Astrocyte of the spinal cord (primary cell): ENCODE measurements at regions not wholly inside any gene's neighbourhood (a gene's known extent, or its start where the extent isn't known, plus 50 kb on each side); places are given as distances from the start of the nearest gene placed in this dataset.

Source experiments
- DNase-seq: peaks from one replicate; pipeline ENCODE4 v3.0.0; 2011; ENCODE audit warnings: low read depth, low spot score
- H3K4me3 ChIP-seq: 2 replicates; pipeline ENCODE4 v1.5.1; 2011; ENCODE audit warnings: low read depth, mild to moderate bottlenecking, low read length, moderate library complexity
- CTCF ChIP-seq: IDR thresholded peaks from 2 replicates; pipeline ENCODE4 v1.5.1; 2012; ENCODE audit warnings: low read depth, mild to moderate bottlenecking, low read length, inconsistent platforms
- in situ Hi-C: cut with HindIII; loops from 2 replicates; pipeline ENCODE4 v1.10.0; 2017; ENCODE audit warnings: low sequenced_read_pairs

- in situ Hi-C loops: no loop called here
- TF ChIP-seq CTCF: no peak
These were observed 117.0 kb upstream of the GALNT2 start for GRCh38 chr1:229950020-229950419.

DNA sequence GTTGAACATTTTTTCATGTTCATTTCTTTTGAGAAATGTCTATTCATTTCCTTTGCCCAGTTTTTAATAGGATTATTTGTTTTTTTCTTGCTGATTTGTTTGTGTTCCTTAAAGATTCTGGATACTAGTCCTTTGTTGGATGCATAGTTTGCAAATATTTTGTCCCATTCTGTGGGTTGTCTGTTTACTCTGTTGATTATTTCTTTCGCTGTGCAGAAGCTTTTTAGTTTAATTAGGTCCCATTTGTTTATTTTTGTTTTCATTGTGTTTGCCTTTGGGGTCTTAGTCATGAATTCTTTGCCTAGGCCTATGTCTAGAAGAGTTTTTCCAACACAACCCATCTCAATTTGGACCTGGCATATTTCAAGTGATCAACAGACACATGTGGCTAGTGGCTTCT, 116.1 kb upstream of the GALNT2 start:
- TF ChIP-seq CTCF: no peak
- no peak for DNase-seq
- in situ Hi-C loops: no loop called here

More at GRCh38 chr1:229950020-229950419, 117.0 kb upstream of the GALNT2 start:
- no peak for DNase-seq
- no peak overlapping the region for H3K4me3 ChIP-seq

GRCh38 chr1:229951856-229952534, 115.0 kb upstream of the GALNT2 start:
- in situ Hi-C loops: no loop called here
- DNase-seq: no peak
- TF ChIP-seq CTCF: no peak
- H3K4me3 ChIP-seq: no peak overlapping the region

More for the DNA sequence above, 116.1 kb upstream of the GALNT2 start:
- no peak overlapping the region for H3K4me3 ChIP-seq

DNA sequence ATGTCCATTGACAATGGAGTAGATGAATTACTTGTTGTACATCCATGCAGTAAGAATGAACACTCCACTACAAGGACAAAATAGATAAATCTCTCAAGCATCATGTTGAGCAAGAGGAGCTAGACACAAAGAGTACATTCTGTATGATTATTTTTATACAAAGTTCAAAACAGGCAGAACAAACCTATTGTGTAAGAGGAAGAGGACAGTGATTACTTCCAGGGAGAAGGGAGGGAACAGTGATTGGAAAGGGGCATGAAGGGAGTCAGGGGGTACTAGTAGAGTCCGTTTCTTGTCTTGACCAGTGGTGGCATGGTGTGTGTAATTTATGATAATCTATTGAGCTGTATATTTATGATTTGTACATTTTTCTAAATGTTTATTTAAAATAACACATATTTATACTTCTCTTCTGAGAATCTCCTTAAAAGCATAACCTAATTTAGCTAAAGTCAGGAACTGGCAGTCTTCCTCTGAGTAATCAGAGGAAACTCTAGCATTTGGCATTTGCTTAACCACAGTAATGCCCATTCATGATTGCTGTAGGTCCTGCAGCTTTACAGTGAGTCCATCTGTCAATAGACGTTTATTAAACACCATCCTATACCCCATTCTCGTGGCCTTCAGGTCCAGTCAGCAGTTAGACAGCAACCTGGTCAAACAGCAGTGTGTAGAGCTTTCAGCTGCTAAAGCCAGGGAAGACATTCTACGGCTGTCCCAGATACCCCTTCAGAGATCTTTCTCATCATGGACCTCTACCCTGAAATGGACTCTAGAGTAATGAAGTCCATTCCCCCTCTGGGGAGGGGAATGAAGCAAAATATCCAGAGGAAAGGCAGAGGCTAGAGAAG, 114.1 kb upstream of the GALNT2 start:
- H3K4me3 ChIP-seq: no peak overlapping the region
- peak; percentile 49 for DNase-seq
- in situ Hi-C loops: no loop called here
- TF ChIP-seq CTCF: no peak

DNA sequence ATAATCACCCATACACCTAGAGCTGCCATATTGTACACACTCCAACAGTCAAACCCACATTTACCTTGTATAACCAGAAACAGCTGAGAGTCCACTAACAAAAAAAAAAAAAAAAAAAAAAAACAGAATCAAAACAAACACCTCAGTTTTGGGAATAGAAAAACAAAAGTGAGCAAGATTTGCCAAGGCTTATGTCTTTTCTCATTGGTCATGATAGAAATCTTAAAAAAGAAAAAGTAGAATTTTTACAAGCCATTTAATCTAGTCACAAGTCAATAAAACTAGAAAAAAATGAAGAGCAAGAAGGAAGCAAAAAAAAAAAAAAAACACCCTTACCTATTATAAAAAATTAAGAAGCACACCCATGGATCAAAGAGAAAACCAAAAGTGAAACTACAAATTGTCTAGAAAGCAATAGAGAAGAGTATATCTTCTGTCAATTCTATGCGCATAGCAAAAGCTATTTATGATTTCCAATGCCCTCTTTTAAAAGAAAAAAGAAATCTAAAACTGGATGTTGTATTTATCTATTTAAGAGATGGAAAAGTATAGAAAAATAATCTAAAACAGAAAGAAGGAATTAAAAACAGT, 113.2 kb upstream of the GALNT2 start:
- no peak for TF ChIP-seq CTCF
- in situ Hi-C loops: no loop called here
- no peak for DNase-seq
- H3K4me3 ChIP-seq: no peak overlapping the region

DNA sequence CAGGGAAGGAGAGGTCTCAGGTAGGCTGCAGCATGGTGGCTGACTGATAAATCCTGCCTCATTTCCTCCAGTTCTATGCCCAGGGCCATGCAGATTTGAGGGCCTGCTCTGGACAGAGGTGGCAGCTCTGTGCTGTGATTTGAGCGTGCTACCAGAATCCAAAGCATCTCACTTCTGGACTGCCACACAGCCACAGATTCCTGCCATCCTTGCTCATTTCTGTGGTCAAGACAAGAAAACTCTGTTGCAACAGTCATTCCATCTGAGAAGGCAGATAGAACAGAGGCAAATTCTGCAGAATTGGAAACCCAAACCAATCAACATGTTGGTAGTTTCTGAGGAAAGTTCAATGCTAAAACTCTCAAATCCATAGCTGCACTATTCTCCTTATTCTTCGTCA, 102.8 kb upstream of the GALNT2 start:
- TF ChIP-seq CTCF: no peak
- no peak overlapping the region for H3K4me3 ChIP-seq
- in situ Hi-C loops: no loop called here
- DNase-seq: no peak
